ENCODE measurements at regions not wholly inside any gene's neighbourhood (a gene's known extent, or its start where the extent isn't known, plus 50 kb on each side); places are given as distances from the start of the nearest gene placed in this dataset.

DNA sequence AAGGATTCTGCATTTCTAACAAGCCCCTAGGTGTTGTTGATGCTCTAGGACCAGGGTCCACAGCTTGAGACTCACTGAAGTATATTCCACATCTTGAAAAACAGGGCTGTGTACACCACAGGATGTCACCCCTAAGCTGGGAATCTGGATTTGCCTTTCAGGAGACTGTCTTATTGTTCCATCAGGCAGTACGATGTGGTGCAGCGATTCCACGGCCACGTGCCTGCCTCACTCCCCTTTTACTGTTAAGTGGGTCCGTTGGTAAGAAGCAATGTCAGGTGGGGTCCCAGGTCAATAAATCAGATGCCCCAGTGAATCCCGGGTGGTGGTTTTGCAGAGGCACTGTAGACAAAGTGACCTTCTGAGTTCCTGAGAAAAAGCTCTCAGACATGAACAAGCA, 470.7 kb downstream of the HS3ST3B1 start:
- no peaks in the 10 kb centered on the region for H3K36me3 ChIP-seq (ENCODE audit: control insufficient read depth in 4 of 4, insufficient read depth in 4 of 4, low read length in 3 of 4)
- H3K27ac ChIP-seq (ENCODE audit: insufficient read depth in 1 of 2, low read depth in 1 of 2, low read length in 2 of 2, poor library complexity in 1 of 2, severe bottlenecking in 2 of 2), result no peak overlapping the region
- DNase-seq, result no peak
- POLR2A ChIA-PET, result no interaction called here
- WGBS (ENCODE audit: insufficient coverage), result 93% methylated on average over 6 of the region's 6 CpGs
- no peaks in the 10 kb centered on the region for H3K27me3 ChIP-seq (replicated peaks in 2 of 5; ENCODE audit: control insufficient read depth in 4 of 5, insufficient read depth in 5 of 5, low read length in 4 of 5)
- H3K4me3 ChIP-seq (ENCODE audit: control insufficient read depth in 1 of 7, extremely low read depth in 1 of 7, insufficient read depth in 4 of 7, low read depth in 2 of 7, low read length in 6 of 7), result no peak overlapping the region
- peaks cover 0 to 15% (median 3%) of the 10 kb centered on the region in 5 experiments for H3K9me3 ChIP-seq (ENCODE audit: control extremely low read depth in 1 of 5, control insufficient read depth in 4 of 5, insufficient read depth in 2 of 5, low read depth in 1 of 5, low read length in 4 of 5)
- CTCF ChIA-PET, result no interaction called here
- H3K4me1 ChIP-seq (ENCODE audit: control extremely low read depth in 1 of 4, control insufficient read depth in 4 of 4, insufficient read depth in 4 of 4, low read length in 3 of 4), result peaks cover 0 to 4% (median 0%) of the 10 kb centered on the region in 4 experiments

GRCh38 chr17:14768923-14769322, 468.0 kb downstream of the HS3ST3B1 start:
- Histone ChIP-seq H3K4me3 (ENCODE audit: control insufficient read depth in 1 of 7, extremely low read depth in 1 of 7, insufficient read depth in 4 of 7, low read depth in 2 of 7, low read length in 6 of 7) (no peak overlapping the region), H3K9me3 (ENCODE audit: control extremely low read depth in 1 of 5, control insufficient read depth in 4 of 5, insufficient read depth in 2 of 5, low read depth in 1 of 5, low read length in 4 of 5) (peaks cover 0 to 9% (median 0%) of the 10 kb centered on the region in 5 experiments), H3K4me1 (ENCODE audit: control extremely low read depth in 1 of 4, control insufficient read depth in 4 of 4, insufficient read depth in 4 of 4, low read length in 3 of 4) (no peaks in the 10 kb centered on the region), H3K27ac (ENCODE audit: insufficient read depth in 1 of 2, low read depth in 1 of 2, low read length in 2 of 2, poor library complexity in 1 of 2, severe bottlenecking in 2 of 2) (no peak overlapping the region), H3K36me3 (ENCODE audit: control insufficient read depth in 4 of 4, insufficient read depth in 4 of 4, low read length in 3 of 4) (no peaks in the 10 kb centered on the region), H3K27me3 (replicated peaks in 2 of 5; ENCODE audit: control insufficient read depth in 4 of 5, insufficient read depth in 5 of 5, low read length in 4 of 5) (no peaks in the 10 kb centered on the region)
- DNase-seq, result no peak
- WGBS (ENCODE audit: insufficient coverage), result 100% methylated on average over 2 of the region's 2 CpGs
- ChIA-PET CTCF (interaction anchor here (1.0 kb wide), 1 partner anchor 26 kb away, joined by 3 read pairs; no protein-coding TSS in a partner anchor), POLR2A (no interaction called here)

DNA sequence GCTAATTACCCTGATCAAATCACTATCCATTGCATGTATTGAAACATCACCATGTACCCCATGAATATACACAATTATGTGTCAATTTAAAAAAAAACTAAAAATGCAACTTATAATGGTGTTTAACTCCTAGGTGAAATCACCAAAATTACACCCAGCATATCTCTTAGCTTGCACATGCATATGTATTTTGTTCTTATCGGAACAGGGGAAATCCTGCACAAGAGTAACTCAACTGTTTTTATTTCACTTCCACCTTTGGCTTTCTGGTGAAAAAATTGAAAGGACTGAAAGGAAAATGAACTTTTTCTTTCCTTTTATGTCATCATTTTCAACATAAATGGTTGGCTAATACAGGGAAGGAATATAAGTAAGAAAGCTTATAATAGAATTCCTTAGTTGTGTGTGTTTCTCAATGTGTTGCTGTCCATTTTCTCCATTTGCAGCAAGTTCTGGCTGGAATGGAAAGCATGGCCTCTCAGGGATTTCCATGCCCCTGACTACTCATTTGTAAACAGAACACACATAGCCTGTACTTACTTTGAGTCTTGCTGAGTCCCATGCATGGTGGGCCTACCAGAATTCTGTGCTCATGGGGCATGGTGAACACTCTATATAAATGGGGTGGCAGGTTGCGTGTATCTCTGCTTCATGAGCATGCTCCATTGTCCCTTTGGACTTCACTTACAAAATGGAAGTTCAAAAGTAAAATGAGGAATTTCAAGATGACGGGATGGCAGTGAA, 462.0 kb downstream of the HS3ST3B1 start:
- Histone ChIP-seq H3K27me3 (replicated peaks in 2 of 5; ENCODE audit: control insufficient read depth in 4 of 5, insufficient read depth in 5 of 5, low read length in 4 of 5) (peaks cover 0 to 2% (median 0%) of the 10 kb centered on the region in 5 experiments), H3K27ac (ENCODE audit: insufficient read depth in 1 of 2, low read depth in 1 of 2, low read length in 2 of 2, poor library complexity in 1 of 2, severe bottlenecking in 2 of 2) (no peak overlapping the region), H3K4me3 (ENCODE audit: control insufficient read depth in 1 of 7, extremely low read depth in 1 of 7, insufficient read depth in 4 of 7, low read depth in 2 of 7, low read length in 6 of 7) (no peak overlapping the region), H3K4me1 (ENCODE audit: control extremely low read depth in 1 of 4, control insufficient read depth in 4 of 4, insufficient read depth in 4 of 4, low read length in 3 of 4) (no peaks in the 10 kb centered on the region), H3K36me3 (ENCODE audit: control insufficient read depth in 4 of 4, insufficient read depth in 4 of 4, low read length in 3 of 4) (no peaks in the 10 kb centered on the region), H3K9me3 (ENCODE audit: control extremely low read depth in 1 of 5, control insufficient read depth in 4 of 5, insufficient read depth in 2 of 5, low read depth in 1 of 5, low read length in 4 of 5) (no peaks in the 10 kb centered on the region)
- CTCF ChIA-PET, result no interaction called here
- WGBS (ENCODE audit: insufficient coverage), result 73% methylated on average over 3 of the region's 3 CpGs
- POLR2A ChIA-PET, result no interaction called here
- DNase-seq, result no peak

DNA sequence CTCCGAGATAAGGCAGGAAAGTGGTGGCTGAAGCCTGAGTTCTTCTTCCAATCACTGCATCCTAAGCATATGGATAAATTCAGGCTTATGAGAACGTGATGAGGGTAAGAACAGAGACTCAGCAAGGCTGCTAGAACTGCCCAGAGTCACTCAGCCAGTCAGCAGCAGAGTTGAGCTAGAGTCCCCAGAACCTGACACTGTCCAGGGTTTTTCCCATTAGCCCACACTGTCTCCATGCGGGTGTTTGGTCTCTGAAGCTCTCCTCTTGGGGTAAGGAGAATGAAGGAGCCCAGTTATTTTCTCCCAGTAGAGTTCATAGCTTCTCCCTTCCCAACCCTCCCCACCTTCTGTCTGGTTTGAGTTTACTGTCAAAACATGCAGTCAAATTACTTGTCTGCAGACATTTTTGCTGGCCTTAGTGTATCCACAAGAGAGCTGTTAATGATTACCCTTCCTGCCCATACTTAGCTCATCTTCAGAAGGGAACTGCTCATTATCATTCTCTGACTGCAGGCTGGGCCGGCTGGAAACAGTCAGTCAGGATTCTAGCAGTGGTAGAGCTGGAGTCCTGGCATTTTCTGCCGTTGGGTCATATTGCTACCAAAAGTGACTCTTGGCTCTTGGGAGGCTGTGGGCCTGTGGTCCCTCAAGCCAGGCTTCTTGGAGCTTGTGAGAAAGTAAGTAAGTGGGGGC, 460.0 kb downstream of the HS3ST3B1 start:
- POLR2A ChIA-PET, result interaction anchor here (0.6 kb wide), 1 partner anchor 510 kb away, joined by 3 read pairs; no protein-coding TSS in a partner anchor
- Histone ChIP-seq H3K27ac (ENCODE audit: insufficient read depth in 1 of 2, low read depth in 1 of 2, low read length in 2 of 2, poor library complexity in 1 of 2, severe bottlenecking in 2 of 2) (no peak overlapping the region), H3K9me3 (ENCODE audit: control extremely low read depth in 1 of 5, control insufficient read depth in 4 of 5, insufficient read depth in 2 of 5, low read depth in 1 of 5, low read length in 4 of 5) (no peaks in the 10 kb centered on the region), H3K36me3 (ENCODE audit: control insufficient read depth in 4 of 4, insufficient read depth in 4 of 4, low read length in 3 of 4) (no peaks in the 10 kb centered on the region), H3K27me3 (replicated peaks in 2 of 5; ENCODE audit: control insufficient read depth in 4 of 5, insufficient read depth in 5 of 5, low read length in 4 of 5) (peaks cover 0 to 7% (median 0%) of the 10 kb centered on the region in 5 experiments), H3K4me1 (ENCODE audit: control extremely low read depth in 1 of 4, control insufficient read depth in 4 of 4, insufficient read depth in 4 of 4, low read length in 3 of 4) (peaks cover 0 to 7% (median 0%) of the 10 kb centered on the region in 4 experiments), H3K4me3 (ENCODE audit: control insufficient read depth in 1 of 7, extremely low read depth in 1 of 7, insufficient read depth in 4 of 7, low read depth in 2 of 7, low read length in 6 of 7) (no peak overlapping the region)
- WGBS (ENCODE audit: insufficient coverage), result 97% methylated on average over 4 of the region's 5 CpGs
- DNase-seq, result no peak
- CTCF ChIA-PET, result no interaction called here

- POLR2A ChIA-PET, result no interaction called here
Measured at GRCh38 chr17:14760212-14760611, 459.3 kb downstream of the HS3ST3B1 start.

GRCh38 chr17:14759325-14759724, 458.4 kb downstream of the HS3ST3B1 start:
- no peak for DNase-seq
- H3K36me3 ChIP-seq (ENCODE audit: control insufficient read depth in 4 of 4, insufficient read depth in 4 of 4, low read length in 3 of 4), result no peaks in the 10 kb centered on the region
- H3K4me1 ChIP-seq (ENCODE audit: control extremely low read depth in 1 of 4, control insufficient read depth in 4 of 4, insufficient read depth in 4 of 4, low read length in 3 of 4), result peaks cover 0 to 7% (median 0%) of the 10 kb centered on the region in 4 experiments
- peaks cover 0 to 10% (median 0%) of the 10 kb centered on the region in 5 experiments for H3K27me3 ChIP-seq (replicated peaks in 2 of 5; ENCODE audit: control insufficient read depth in 4 of 5, insufficient read depth in 5 of 5, low read length in 4 of 5)
- no peak overlapping the region for H3K4me3 ChIP-seq (ENCODE audit: control insufficient read depth in 1 of 7, extremely low read depth in 1 of 7, insufficient read depth in 4 of 7, low read depth in 2 of 7, low read length in 6 of 7)
- ChIA-PET POLR2A (no interaction called here), CTCF (no interaction called here)
- no peak overlapping the region for H3K27ac ChIP-seq (ENCODE audit: insufficient read depth in 1 of 2, low read depth in 1 of 2, low read length in 2 of 2, poor library complexity in 1 of 2, severe bottlenecking in 2 of 2)
- H3K9me3 ChIP-seq (ENCODE audit: control extremely low read depth in 1 of 5, control insufficient read depth in 4 of 5, insufficient read depth in 2 of 5, low read depth in 1 of 5, low read length in 4 of 5), result no peaks in the 10 kb centered on the region

More at GRCh38 chr17:14760212-14760611, 459.3 kb downstream of the HS3ST3B1 start:
- no peaks in the 10 kb centered on the region for H3K9me3 ChIP-seq (ENCODE audit: control extremely low read depth in 1 of 5, control insufficient read depth in 4 of 5, insufficient read depth in 2 of 5, low read depth in 1 of 5, low read length in 4 of 5)
- CTCF ChIA-PET, result no interaction called here
- H3K36me3 ChIP-seq (ENCODE audit: control insufficient read depth in 4 of 4, insufficient read depth in 4 of 4, low read length in 3 of 4), result no peaks in the 10 kb centered on the region
- peaks cover 0 to 7% (median 0%) of the 10 kb centered on the region in 4 experiments for H3K4me1 ChIP-seq (ENCODE audit: control extremely low read depth in 1 of 4, control insufficient read depth in 4 of 4, insufficient read depth in 4 of 4, low read length in 3 of 4)
- peaks cover 0 to 10% (median 0%) of the 10 kb centered on the region in 5 experiments for H3K27me3 ChIP-seq (replicated peaks in 2 of 5; ENCODE audit: control insufficient read depth in 4 of 5, insufficient read depth in 5 of 5, low read length in 4 of 5)
- WGBS (ENCODE audit: insufficient coverage), result 95% methylated on average over 3 of the region's 4 CpGs
- H3K4me3 ChIP-seq (ENCODE audit: control insufficient read depth in 1 of 7, extremely low read depth in 1 of 7, insufficient read depth in 4 of 7, low read depth in 2 of 7, low read length in 6 of 7), result no peak overlapping the region
- H3K27ac ChIP-seq (ENCODE audit: insufficient read depth in 1 of 2, low read depth in 1 of 2, low read length in 2 of 2, poor library complexity in 1 of 2, severe bottlenecking in 2 of 2), result no peak overlapping the region
- no peak for DNase-seq

DNA sequence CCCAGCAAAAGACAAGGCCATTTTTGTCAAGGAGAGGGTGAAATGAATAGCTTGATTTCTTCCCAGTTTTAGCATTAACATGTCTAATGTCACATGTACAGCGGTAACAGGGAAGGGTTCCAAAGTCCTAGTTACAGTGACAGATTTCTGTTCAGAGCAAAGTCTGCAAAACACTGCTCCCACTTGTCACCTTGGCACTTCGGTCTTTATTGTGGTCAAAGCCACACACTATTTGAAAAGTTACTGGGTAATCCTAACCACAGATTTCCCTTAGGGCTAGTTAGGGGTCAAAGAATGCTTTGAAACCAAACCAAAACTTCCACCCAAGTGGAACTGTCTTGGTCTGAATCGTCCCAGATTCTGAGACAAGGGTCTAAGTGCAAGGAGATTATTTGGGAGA, 455.6 kb downstream of the HS3ST3B1 start:
- Histone ChIP-seq H3K27ac (ENCODE audit: insufficient read depth in 1 of 2, low read depth in 1 of 2, low read length in 2 of 2, poor library complexity in 1 of 2, severe bottlenecking in 2 of 2) (no peak overlapping the region), H3K9me3 (ENCODE audit: control extremely low read depth in 1 of 5, control insufficient read depth in 4 of 5, insufficient read depth in 2 of 5, low read depth in 1 of 5, low read length in 4 of 5) (no peaks in the 10 kb centered on the region), H3K4me3 (ENCODE audit: control insufficient read depth in 1 of 7, extremely low read depth in 1 of 7, insufficient read depth in 4 of 7, low read depth in 2 of 7, low read length in 6 of 7) (no peak overlapping the region), H3K4me1 (ENCODE audit: control extremely low read depth in 1 of 4, control insufficient read depth in 4 of 4, insufficient read depth in 4 of 4, low read length in 3 of 4) (peaks cover 0 to 7% (median 0%) of the 10 kb centered on the region in 4 experiments), H3K27me3 (replicated peaks in 2 of 5; ENCODE audit: control insufficient read depth in 4 of 5, insufficient read depth in 5 of 5, low read length in 4 of 5) (peaks cover 0 to 9% (median 0%) of the 10 kb centered on the region in 5 experiments), H3K36me3 (ENCODE audit: control insufficient read depth in 4 of 4, insufficient read depth in 4 of 4, low read length in 3 of 4) (no peaks in the 10 kb centered on the region)
- ChIA-PET POLR2A (no interaction called here), CTCF (no interaction called here)
- peak in 1 of 3 donors; percentile 6 for DNase-seq
- WGBS (ENCODE audit: insufficient coverage), result 25% methylated on average over 3 of the region's 3 CpGs
